ENCODE measurements at regions not wholly inside any gene's neighbourhood (a gene's known extent, or its start where the extent isn't known, plus 50 kb on each side); places are given as distances from the start of the nearest gene placed in this dataset.

DNA sequence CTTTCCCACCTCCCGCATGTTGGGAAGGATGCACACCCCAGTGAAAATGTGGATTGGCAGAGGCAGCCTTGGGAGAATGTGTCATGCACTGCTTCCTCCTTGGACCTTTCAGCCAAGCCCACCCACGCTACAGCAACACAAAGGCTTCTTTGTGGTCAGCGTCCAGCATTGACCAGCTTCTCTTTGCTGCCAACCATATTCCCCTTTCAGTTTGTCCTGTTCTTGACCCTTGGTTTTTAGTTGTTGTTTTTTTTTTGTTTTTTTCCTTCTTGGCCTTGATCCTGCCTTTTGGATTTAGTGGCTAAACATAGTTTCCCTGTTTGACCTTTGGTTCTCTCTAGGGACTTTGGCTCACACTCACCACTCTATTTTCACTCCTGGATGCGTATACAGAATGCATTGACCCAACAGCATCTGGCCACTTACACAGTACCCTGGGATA is 573.6 kb downstream of the INSC start:
- no peak overlapping the region for H3K4me3 Mint-ChIP-seq (ENCODE audit: unreplicated experiment)
- H3K27ac Mint-ChIP-seq (ENCODE audit: unreplicated experiment): no peak overlapping the region
- no peaks in the 10 kb centered on the region for H3K36me3 Mint-ChIP-seq (ENCODE audit: unreplicated experiment)
- no peak for DNase-seq (ENCODE audit: extremely low spot score, unreplicated experiment)
- H3K4me1 Mint-ChIP-seq (ENCODE audit: unreplicated experiment): peaks cover 1% of the 10 kb centered on the region
- no peaks in the 10 kb centered on the region for H3K9me3 Mint-ChIP-seq (ENCODE audit: unreplicated experiment)
- peaks cover 28% of the 10 kb centered on the region for H3K27me3 Mint-ChIP-seq (ENCODE audit: unreplicated experiment)
- TF ChIP-seq, protein P1, sequence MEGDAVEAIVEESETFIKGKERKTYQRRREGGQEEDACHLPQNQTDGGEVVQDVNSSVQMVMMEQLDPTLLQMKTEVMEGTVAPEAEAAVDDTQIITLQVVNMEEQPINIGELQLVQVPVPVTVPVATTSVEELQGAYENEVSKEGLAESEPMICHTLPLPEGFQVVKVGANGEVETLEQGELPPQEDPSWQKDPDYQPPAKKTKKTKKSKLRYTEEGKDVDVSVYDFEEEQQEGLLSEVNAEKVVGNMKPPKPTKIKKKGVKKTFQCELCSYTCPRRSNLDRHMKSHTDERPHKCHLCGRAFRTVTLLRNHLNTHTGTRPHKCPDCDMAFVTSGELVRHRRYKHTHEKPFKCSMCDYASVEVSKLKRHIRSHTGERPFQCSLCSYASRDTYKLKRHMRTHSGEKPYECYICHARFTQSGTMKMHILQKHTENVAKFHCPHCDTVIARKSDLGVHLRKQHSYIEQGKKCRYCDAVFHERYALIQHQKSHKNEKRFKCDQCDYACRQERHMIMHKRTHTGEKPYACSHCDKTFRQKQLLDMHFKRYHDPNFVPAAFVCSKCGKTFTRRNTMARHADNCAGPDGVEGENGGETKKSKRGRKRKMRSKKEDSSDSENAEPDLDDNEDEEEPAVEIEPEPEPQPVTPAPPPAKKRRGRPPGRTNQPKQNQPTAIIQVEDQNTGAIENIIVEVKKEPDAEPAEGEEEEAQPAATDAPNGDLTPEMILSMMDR (IDR thresholded peaks at IDR 0.05): no peak

DNA sequence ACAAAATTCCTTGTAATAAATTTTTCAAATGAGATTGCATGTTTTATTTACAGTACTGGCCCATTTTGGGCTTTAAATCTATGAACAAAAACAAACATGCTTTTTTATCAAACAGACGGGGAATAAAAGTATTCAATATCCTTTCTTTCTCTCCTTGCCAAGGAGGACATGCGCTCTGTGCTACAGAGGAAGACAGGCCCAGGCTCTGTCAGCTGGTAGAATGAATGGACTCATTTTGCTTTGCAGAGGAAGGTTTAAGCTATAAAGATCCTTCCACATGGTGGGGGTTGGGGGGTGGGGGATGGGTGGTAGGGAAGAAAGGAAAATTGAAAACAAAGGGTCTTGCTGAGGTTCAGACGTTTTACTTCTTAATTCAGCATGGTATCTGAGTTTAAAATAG is 575.6 kb downstream of the INSC start:
- Mint-ChIP-seq H3K4me3 (ENCODE audit: unreplicated experiment) (no peak overlapping the region), H3K27me3 (ENCODE audit: unreplicated experiment) (peaks cover 23% of the 10 kb centered on the region), H3K36me3 (ENCODE audit: unreplicated experiment) (no peaks in the 10 kb centered on the region), H3K27ac (ENCODE audit: unreplicated experiment) (no peak overlapping the region), H3K9me3 (ENCODE audit: unreplicated experiment) (no peaks in the 10 kb centered on the region), H3K4me1 (ENCODE audit: unreplicated experiment) (peaks cover 1% of the 10 kb centered on the region)
- no peak for DNase-seq (ENCODE audit: extremely low spot score, unreplicated experiment)
- TF ChIP-seq, protein P1 (IDR thresholded peaks at IDR 0.05): no peak

DNA sequence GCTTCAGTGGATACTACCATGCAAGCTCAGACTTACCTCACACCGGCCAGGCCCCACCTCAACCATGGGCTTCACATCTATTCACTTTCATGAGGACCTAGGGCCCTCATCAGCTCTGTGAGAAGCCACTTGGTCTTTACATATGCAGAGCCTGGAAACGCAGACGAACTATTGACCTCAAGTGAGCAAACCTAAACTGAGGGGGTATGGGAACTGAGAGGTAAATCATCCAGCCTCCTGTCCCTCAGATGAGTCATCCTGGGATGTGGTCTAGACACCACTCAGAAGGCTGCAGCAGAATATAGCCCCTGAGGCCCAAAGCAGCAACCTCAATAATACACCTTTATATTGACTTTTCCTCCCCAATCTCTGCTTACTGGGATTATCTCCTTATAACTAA is 578.0 kb downstream of the INSC start:
- TF ChIP-seq, protein P1 (IDR thresholded peaks at IDR 0.05): no peak
- no peak overlapping the region for H3K4me3 Mint-ChIP-seq (ENCODE audit: unreplicated experiment)
- no peaks in the 10 kb centered on the region for H3K9me3 Mint-ChIP-seq (ENCODE audit: unreplicated experiment)
- H3K4me1 Mint-ChIP-seq (ENCODE audit: unreplicated experiment): peaks cover 1% of the 10 kb centered on the region
- H3K36me3 Mint-ChIP-seq (ENCODE audit: unreplicated experiment): no peaks in the 10 kb centered on the region
- no peak for DNase-seq (ENCODE audit: extremely low spot score, unreplicated experiment)
- H3K27ac Mint-ChIP-seq (ENCODE audit: unreplicated experiment): no peak overlapping the region
- H3K27me3 Mint-ChIP-seq (ENCODE audit: unreplicated experiment): peaks cover 33% of the 10 kb centered on the region

DNA sequence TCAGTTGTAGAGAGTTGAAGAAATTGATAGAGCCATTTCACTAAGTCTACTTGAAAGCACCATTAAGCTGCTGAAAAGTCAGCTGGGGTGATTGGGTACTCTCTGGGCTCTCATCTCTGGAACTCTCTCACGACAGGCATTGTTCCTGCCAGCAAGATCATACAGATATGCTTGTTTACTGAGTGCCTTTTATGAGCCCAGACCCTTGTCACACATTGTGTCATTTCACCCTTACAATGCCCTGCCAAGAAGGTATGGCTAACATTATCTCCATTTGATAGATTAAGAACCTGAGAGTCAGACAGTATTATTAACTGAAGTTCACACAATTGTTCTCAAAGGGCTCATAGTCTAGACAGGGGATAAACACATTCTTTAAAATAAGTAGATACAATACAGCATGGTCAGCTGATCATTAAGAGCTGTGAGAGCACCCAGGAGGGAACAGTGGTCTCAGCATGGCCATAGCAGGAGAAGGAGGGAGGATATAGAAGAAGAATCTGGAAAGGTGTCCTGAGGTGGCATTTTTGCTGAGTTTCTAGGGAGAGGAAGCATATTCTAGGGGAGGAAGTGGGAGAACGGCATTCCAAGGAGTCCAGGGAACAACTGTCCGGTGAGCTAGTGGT is 580.5 kb downstream of the INSC start:
- TF ChIP-seq, protein P1 (IDR thresholded peaks at IDR 0.05): no peak
- Mint-ChIP-seq H3K9me3 (ENCODE audit: unreplicated experiment) (no peaks in the 10 kb centered on the region), H3K27me3 (ENCODE audit: unreplicated experiment) (peaks cover 30% of the 10 kb centered on the region), H3K36me3 (ENCODE audit: unreplicated experiment) (no peaks in the 10 kb centered on the region), H3K4me3 (ENCODE audit: unreplicated experiment) (no peak overlapping the region), H3K27ac (ENCODE audit: unreplicated experiment) (no peak overlapping the region), H3K4me1 (ENCODE audit: unreplicated experiment) (no peaks in the 10 kb centered on the region)
- no peak for DNase-seq (ENCODE audit: extremely low spot score, unreplicated experiment)

DNA sequence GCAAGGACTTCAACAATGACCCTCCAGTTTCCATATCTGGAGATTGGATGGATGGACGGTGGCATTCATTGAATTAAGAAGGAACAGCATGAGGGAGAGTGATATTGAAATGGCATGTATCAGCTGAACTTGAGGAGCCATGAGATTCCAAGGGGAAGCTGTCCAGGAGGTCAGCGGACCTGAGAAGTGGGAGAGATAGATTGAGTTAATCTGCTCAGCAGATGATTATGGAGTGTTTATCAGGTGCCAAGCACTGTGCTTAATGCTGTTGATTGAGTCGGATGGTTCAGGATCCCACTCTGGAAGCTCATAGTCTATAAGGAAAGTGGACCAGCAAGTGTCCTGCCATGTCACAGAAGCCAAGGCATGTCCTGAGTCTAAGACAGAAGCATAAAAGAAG is 581.3 kb downstream of the INSC start:
- DNase-seq (ENCODE audit: extremely low spot score, unreplicated experiment): no peak
- Mint-ChIP-seq H3K4me1 (ENCODE audit: unreplicated experiment) (no peaks in the 10 kb centered on the region), H3K4me3 (ENCODE audit: unreplicated experiment) (no peak overlapping the region), H3K9me3 (ENCODE audit: unreplicated experiment) (no peaks in the 10 kb centered on the region), H3K27ac (ENCODE audit: unreplicated experiment) (no peak overlapping the region), H3K36me3 (ENCODE audit: unreplicated experiment) (no peaks in the 10 kb centered on the region), H3K27me3 (ENCODE audit: unreplicated experiment) (peaks cover 29% of the 10 kb centered on the region)
- TF ChIP-seq, protein P1 (IDR thresholded peaks at IDR 0.05): no peak

Data from osteocyte (in vitro differentiated cells).